EL (cell line): ENCODE measurements at regions not wholly inside any gene's neighbourhood (a gene's known extent, or its start where the extent isn't known, plus 50 kb on each side); places are given as distances from the start of the nearest gene placed in this dataset.
"Not testable (repeated sequence)": the region's sequence is repeated elsewhere in the genome, so short reads cannot be mapped to it uniquely, and the experiment has no call there.

ENCODE experiments used
- DNase-seq: peaks from one replicate; pipeline ENCODE4 v3.0.0-alpha.2; 2016

DNA sequence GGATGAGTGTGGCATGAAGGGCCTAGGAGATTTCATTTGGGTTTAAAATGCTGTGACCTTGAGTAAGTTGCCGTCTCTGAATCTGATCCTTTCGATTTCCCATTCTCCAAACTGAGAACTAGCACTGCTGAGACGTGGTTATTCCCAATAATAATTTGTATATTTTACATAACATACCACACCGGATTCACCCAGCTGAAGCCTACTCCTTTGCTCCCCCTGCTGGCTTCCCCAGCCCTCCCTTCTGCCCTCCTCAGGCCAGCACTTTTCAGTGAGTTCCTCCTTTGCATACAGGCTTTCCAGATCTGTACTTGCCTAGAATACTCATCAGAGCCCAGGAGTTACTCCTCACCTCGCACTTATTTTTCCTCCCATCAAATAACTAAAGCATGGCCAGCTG, 255.1 kb downstream of the OR4F29 start:
- DNase-seq: not testable (repeated sequence)

GRCh38 chr1:191296-192049, 260.0 kb downstream of the OR4F29 start:
- DNase-seq: not testable (repeated sequence)

GRCh38 chr1:190678-191077, 260.8 kb downstream of the OR4F29 start:
- DNase-seq: not testable (repeated sequence)

- not testable (repeated sequence) for DNase-seq
Measured at GRCh38 chr1:189915-190314, 261.6 kb downstream of the OR4F29 start.

DNA sequence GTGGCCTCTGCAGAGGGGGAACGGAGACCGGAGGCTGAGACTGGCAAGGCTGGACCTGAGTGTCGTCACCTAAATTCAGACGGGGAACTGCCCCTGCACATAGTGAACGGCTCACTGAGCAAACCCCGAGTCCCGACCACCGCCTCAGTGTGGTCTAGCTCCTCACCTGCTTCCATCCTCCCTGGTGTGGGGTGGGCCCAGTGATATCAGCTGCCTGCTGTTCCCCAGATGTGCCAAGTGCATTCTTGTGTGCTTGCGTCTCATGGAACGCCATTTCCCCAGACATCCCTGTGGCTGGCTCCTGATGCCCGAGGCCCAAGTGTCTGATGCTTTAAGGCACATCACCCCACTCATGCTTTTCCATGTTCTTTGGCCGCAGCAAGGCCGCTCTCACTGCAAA, 262.2 kb downstream of the OR4F29 start:
- not testable (repeated sequence) for DNase-seq

DNA sequence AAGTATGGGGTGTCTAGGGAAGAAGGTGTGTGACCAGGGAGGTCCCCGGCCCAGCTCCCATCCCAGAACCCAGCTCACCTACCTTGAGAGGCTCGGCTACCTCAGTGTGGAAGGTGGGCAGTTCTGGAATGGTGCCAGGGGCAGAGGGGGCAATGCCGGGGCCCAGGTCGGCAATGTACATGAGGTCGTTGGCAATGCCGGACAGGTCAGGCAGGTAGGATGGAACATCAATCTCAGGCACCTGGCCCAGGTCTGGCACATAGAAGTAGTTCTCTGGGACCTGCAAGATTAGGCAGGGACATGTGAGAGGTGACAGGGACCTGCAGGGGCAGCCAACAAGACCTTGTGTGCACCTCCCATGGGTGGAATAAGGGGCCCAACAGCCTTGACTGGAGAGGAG, 264.2 kb downstream of the OR4F29 start:
- not testable (repeated sequence) for DNase-seq

DNA sequence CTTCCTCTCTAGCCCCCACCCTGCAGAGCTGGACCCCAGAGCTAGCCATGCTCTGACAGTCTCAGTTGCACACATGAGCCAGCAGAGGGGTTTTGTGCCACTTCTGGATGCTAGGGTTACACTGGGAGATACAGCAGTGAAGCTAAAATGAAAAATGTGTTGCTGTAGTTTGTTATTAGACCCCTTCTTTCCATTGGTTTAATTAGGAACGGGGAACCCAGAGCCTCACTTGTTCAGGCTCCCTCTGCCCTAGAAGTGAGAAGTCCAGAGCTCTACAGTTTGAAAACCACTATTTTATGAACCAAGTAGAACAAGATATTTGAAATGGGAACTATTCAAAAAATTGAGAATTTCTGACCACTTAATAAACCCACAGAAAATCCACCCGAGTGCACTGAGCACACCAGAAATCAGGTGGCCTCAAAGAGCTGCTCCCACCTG, 264.8 kb downstream of the OR4F29 start:
- DNase-seq: not testable (repeated sequence)

DNA sequence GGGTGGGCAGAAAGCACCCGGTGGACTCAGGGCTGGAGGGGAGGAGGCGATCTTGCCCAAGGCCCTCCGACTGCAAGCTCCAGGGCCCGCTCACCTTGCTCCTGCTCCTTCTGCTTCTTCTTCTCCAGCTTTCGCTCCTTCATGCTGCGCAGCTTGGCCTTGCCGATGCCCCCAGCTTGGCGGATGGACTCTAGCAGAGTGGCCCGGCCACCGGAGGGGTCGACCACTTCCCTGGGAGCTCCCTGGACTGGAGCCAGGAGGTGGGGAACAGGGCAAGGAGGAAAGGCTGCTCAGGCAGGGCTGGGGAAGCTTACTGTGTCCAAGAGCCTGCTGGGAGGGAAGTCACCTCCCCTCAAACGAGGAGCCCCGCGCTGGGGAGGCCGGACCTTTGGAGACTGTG, 265.3 kb downstream of the OR4F29 start:
- DNase-seq: not testable (repeated sequence)

DNA sequence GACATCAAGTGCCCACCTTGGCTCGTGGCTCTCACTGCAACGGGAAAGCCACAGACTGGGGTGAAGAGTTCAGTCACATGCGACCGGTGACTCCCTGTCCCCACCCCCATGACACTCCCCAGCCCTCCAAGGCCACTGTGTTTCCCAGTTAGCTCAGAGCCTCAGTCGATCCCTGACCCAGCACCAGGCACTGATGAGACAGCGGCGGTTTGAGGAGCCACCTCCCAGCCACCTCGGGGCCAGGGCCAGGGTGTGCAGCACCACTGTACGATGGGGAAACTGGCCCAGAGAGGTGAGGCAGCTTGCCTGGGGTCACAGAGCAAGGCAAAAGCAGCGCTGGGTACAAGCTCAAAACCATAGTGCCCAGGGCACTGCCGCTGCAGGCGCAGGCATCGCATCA, 266.0 kb downstream of the OR4F29 start:
- not testable (repeated sequence) for DNase-seq

- not testable (repeated sequence) for DNase-seq
Measured at GRCh38 chr1:184336-184686, 267.2 kb downstream of the OR4F29 start.

DNA sequence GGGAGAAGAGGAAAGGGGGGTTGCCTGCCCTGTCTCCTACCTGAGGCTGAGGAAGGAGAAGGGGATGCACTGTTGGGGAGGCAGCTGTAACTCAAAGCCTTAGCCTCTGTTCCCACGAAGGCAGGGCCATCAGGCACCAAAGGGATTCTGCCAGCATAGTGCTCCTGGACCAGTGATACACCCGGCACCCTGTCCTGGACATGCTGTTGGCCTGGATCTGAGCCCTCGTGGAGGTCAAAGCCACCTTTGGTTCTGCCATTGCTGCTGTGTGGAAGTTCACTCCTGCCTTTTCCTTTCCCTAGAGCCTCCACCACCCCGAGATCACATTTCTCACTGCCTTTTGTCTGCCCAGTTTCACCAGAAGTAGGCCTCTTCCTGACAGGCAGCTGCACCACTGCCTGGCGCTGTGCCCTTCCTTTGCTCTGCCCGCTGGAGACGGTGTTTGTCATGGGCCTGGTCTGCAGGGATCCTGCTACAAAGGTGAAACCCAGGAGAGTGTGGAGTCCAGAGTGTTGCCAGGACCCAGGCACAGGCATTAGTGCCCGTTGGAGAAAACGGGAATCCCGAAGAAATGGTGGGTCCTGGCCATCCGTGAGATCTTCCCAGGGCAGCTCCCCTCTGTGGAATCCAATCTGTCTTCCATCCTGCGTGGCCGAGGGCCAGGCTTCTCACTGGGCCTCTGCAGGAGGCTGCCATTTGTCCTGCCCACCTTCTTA, 267.7 kb downstream of the OR4F29 start:
- DNase-seq: not testable (repeated sequence)

- not testable (repeated sequence) for DNase-seq
Measured at GRCh38 chr1:183081-183480, 268.4 kb downstream of the OR4F29 start.

- DNase-seq: not testable (repeated sequence)
Measured at GRCh38 chr1:182631-183030, 268.8 kb downstream of the OR4F29 start.

GRCh38 chr1:181247-182216, 269.9 kb downstream of the OR4F29 start:
- peak; percentile 61 for DNase-seq

DNA sequence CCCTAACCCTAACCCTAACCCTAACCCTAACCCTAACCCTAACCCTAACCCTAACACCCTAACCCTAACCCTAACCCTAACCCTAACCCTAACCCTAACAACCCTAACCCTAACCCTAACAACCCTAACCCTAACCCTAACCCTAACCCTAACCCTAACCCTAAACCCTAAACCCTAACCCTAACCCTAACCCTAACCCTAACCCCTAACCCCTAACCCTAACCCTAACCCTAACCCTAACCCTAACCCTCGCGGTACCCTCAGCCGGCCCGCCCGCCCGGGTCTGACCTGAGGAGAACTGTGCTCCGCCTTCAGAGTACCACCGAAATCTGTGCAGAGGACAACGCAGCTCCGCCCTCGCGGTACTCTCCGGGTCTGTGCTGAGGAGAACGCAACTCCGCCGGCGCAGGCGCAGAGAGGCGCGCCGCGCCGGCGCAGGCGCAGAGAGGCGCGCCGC, 270.7 kb downstream of the OR4F29 start:
- not testable (repeated sequence) for DNase-seq

- not testable (repeated sequence) for DNase-seq
Measured at GRCh38 chr1:138842-139241, 312.6 kb downstream of the OR4F29 start.

- not testable (repeated sequence) for DNase-seq
Measured at GRCh38 chr1:137664-138063, 313.8 kb downstream of the OR4F29 start.

DNA sequence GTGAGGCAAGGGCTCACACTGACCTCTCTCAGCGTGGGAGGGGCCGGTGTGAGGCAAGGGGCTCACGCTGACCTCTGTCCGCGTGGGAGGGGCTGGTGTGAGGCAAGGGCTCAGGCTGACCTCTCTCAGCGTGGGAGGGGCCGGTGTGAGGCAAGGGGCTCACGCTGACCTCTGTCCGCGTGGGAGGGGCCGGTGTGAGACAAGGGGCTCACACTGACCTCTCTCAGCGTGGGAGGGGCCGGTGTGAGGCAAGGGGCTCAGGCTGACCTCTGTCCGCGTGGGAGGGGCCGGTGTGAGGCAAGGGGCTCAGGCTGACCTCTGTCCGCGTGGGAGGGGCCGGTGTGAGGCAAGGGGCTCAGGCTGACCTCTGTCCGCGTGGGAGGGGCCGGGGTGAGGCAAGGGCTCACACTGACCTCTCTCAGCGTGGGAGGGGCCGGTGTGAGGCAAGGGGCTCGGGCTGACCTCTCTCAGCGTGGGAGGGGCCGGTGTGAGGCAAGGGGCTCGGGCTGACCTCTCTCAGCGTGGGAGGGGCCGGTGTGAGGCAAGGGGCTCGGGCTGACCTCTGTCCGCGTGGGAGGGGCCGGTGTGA, 315.0 kb downstream of the OR4F29 start:
- DNase-seq: not testable (repeated sequence)

DNA sequence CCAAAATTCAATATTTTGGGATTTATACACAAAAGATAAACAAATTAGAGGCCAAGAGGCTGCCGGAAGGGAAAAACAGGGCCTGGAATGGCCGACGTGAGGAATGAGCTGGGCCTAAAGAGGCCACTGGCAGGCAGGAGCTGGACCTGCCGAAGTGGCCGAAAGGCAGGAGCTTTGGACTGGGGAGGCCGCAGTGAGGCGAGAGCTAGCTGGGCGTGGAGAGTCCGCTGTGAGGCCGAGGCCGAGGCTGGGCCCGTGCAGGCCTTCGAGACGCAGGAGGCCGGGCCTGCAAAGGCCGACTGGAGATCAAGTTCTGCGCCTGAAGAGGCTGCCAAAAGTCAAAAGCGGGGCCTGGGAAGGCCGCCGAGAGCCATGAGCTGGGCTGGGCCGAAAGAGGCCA, 316.5 kb downstream of the OR4F29 start:
- not testable (repeated sequence) for DNase-seq

DNA sequence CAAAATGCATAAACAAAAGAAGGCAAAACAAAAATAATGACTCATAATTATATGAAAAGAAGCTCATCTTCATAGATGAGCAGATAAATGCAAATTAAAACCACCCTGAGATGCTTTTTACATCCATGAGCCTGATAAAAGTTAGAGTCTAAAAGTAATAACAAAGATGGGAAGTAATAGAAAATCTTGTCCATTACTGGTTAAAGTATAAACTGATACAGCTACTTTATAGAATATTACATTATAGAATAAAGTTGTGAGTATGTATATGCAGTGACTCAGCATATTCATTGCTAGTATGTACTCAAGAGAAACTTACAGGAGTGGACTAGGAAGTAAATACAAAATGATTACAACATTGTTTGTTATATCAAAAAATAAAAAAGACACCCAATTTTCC, 333.0 kb downstream of the OR4F29 start:
- not testable (repeated sequence) for DNase-seq

- DNase-seq: not testable (repeated sequence)
Measured at GRCh38 chr1:115534-115933, 335.9 kb downstream of the OR4F29 start.

DNA sequence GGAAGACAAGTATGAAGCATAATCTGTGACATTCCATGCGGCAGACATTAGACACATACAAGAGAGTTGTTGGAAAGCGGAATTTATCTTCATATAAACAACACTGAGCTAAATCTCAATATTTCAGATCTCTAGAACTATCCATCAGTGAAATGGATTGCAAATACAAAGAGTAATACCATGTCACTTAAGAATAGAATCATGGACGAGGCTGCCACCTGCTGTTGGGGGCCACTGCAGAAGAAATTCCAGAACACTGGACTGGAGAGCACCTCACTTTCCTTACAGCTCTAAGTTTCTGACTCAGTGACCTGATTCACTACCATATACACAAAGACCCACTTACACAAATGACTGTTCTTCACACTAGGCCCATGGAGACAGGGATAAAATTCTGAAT, 346.7 kb downstream of the OR4F29 start:
- DNase-seq: not testable (repeated sequence)
